SH-SY5Y (cell line): ENCODE measurements at regions not wholly inside any gene's neighbourhood (a gene's known extent, or its start where the extent isn't known, plus 50 kb on each side); places are given as distances from the start of the nearest gene placed in this dataset.

Experiments
- GATA2 ChIP-seq: IDR thresholded peaks from 2 replicates; pipeline ENCODE4 v1.6.1; 2011; ENCODE audit warnings: mild to moderate bottlenecking, low read depth, low read length
- GATA3 ChIP-seq: IDR thresholded peaks from 2 replicates; pipeline ENCODE4 v1.6.1; 2011; ENCODE audit warnings: low read depth, mild to moderate bottlenecking, low read length, moderate library complexity

- no peak for TF ChIP-seq GATA2
- no peak for TF ChIP-seq GATA3
Observed at GRCh38 chr18:38576916-38577315, 1011.3 kb upstream of the CELF4 start.
